Mesenchymal stem cell (in vitro differentiated cells and primary cell): ENCODE measurements at regions not wholly inside any gene's neighbourhood (a gene's known extent, or its start where the extent isn't known, plus 50 kb on each side); places are given as distances from the start of the nearest gene placed in this dataset.

ENCODE experiments used
- DNase-seq: peaks from one replicate; pipeline ENCODE4 v3.0.0-alpha.2; 2013
- H2AFZ ChIP-seq: one replicate; pipeline ENCODE4 v1.6.1; 2013; ENCODE audit warnings: low read depth, mild to moderate bottlenecking, control low read depth, inconsistent platforms, low read length, moderate library complexity
- H2AK5ac ChIP-seq: 2 replicates; pipeline ENCODE4 v1.6.1; 2013; ENCODE audit warnings: low read length, moderate library complexity, mild to moderate bottlenecking, inconsistent platforms; ENCODE audit not compliant: severe bottlenecking
- H2BK120ac ChIP-seq: one replicate; pipeline ENCODE4 v1.6.1; 2013; ENCODE audit warnings: low read depth, mild to moderate bottlenecking, inconsistent platforms, low read length, moderate library complexity
- H2BK12ac ChIP-seq, 2 experiments: one replicate each; pipeline ENCODE4 v1.6.1; 2013; ENCODE audit warnings: inconsistent platforms in 2 of 2, low read length in 2 of 2, mild to moderate bottlenecking in 2 of 2, moderate library complexity in 2 of 2, control low read depth in 1 of 2
- H2BK15ac ChIP-seq: one replicate; pipeline ENCODE4 v1.6.1; 2013; ENCODE audit warnings: mild to moderate bottlenecking, low read depth, inconsistent platforms; ENCODE audit not compliant: poor library complexity, severe bottlenecking
- H2BK5ac ChIP-seq: 2 replicates; pipeline ENCODE4 v1.6.1; 2013; ENCODE audit warnings: low read depth, mild to moderate bottlenecking, low read length, control low read depth, inconsistent platforms; ENCODE audit not compliant: poor library complexity, severe bottlenecking
- H3K14ac ChIP-seq, 2 experiments: one replicate each; pipeline ENCODE4 v1.6.1; 2013; ENCODE audit warnings: inconsistent platforms in 2 of 2, low read length in 2 of 2, control low read depth in 1 of 2, mild to moderate bottlenecking in 1 of 2, moderate library complexity in 1 of 2
- H3K18ac ChIP-seq, 2 experiments: one replicate each; pipeline ENCODE4 v1.6.1; 2013; ENCODE audit warnings: inconsistent platforms in 2 of 2, low read length in 2 of 2, control low read depth in 1 of 2, low read depth in 1 of 2, mild to moderate bottlenecking in 1 of 2
- H3K23ac ChIP-seq, 2 experiments: one replicate each; pipeline ENCODE4 v1.6.1; 2013; ENCODE audit warnings: inconsistent platforms in 2 of 2, low read length in 2 of 2, mild to moderate bottlenecking in 2 of 2, moderate library complexity in 2 of 2, control low read depth in 1 of 2
- H3K27ac ChIP-seq: 2 replicates; pipeline ENCODE4 v1.5.1; 2013; ENCODE audit warnings: mild to moderate bottlenecking, moderate library complexity, low read length, control low read depth, inconsistent platforms; ENCODE audit not compliant: poor library complexity, severe bottlenecking
- H3K27me3 ChIP-seq, 2 experiments: 2 replicates each; pipeline versions ENCODE4 v1.6.1 to v1.7.0; 2013; ENCODE audit warnings: low read length in 2 of 2, mild to moderate bottlenecking in 2 of 2, moderate library complexity in 2 of 2, control low read depth in 1 of 2, inconsistent platforms in 1 of 2; ENCODE audit not compliant: control insufficient read depth in 1 of 2, insufficient read depth in 1 of 2
- H3K36me3 ChIP-seq, 2 experiments: 2 replicates each; pipeline versions ENCODE4 v1.6.1 to v1.7.0; 2013; ENCODE audit warnings: low read length in 2 of 2, control low read depth in 1 of 2, inconsistent platforms in 1 of 2, low read depth in 1 of 2, mild to moderate bottlenecking in 1 of 2; ENCODE audit not compliant: insufficient read depth in 2 of 2, control insufficient read depth in 1 of 2
- H3K4ac ChIP-seq, 2 experiments: one replicate each; pipeline ENCODE4 v1.6.1; 2013; ENCODE audit warnings: inconsistent platforms in 2 of 2, low read length in 2 of 2, mild to moderate bottlenecking in 2 of 2, moderate library complexity in 2 of 2, control low read depth in 1 of 2, low read depth in 1 of 2
- H3K4me1 ChIP-seq: 2 replicates; pipeline ENCODE4 v1.6.1; 2013; ENCODE audit warnings: low read depth, low read length, control low read depth; ENCODE audit not compliant: control insufficient read depth, insufficient read depth
- H3K4me2 ChIP-seq: 2 replicates; pipeline ENCODE4 v1.6.1; 2013; ENCODE audit warnings: low read length, mild to moderate bottlenecking, inconsistent platforms; ENCODE audit not compliant: poor library complexity, severe bottlenecking
- H3K4me3 ChIP-seq, 2 experiments: 2 replicates each; pipeline versions ENCODE4 v1.5.1 to v1.7.0; 2013; ENCODE audit warnings: low read length in 2 of 2, mild to moderate bottlenecking in 2 of 2, control low read depth in 1 of 2, low read depth in 1 of 2; ENCODE audit not compliant: insufficient read depth in 1 of 2
- H3K79me1 ChIP-seq: replicated peaks from 2 replicates; pipeline ENCODE4 v1.6.1; 2013; ENCODE audit warnings: mild to moderate bottlenecking, control low read depth, low read length, inconsistent platforms; ENCODE audit not compliant: poor library complexity, severe bottlenecking
- H3K9ac ChIP-seq: 2 replicates; pipeline ENCODE4 v1.7.0; 2013; ENCODE audit warnings: mild to moderate bottlenecking, low read length, moderate library complexity
- H3K9me3 ChIP-seq: 2 replicates; pipeline ENCODE4 v1.7.0; 2013; ENCODE audit warnings: mild to moderate bottlenecking, low read length; ENCODE audit not compliant: control insufficient read depth
- H4K8ac ChIP-seq: one replicate; pipeline ENCODE4 v1.6.1; 2013; ENCODE audit warnings: inconsistent platforms, mild to moderate bottlenecking, low read length, moderate library complexity
- H4K91ac ChIP-seq: one replicate; pipeline ENCODE4 v1.6.1; 2013; ENCODE audit warnings: mild to moderate bottlenecking, low read length, inconsistent platforms
- WGBS: methylation state at CpG from one replicate; pipeline ENCODE4 v1.1.7; 2013; ENCODE audit warnings: mixed read lengths; 5-methylcytosine and 5-hydroxymethylcytosine counted together

GRCh38 chr3:80519436-80519835 lies 751.6 kb upstream of the ROBO1 start:
- Histone ChIP-seq H3K14ac (no peak overlapping the region), H3K18ac (no peak overlapping the region), H3K4me2 (no peak overlapping the region), H3K27me3 (no peaks in the 10 kb centered on the region), H3K4me1 (no peaks in the 10 kb centered on the region), H3K27ac (no peak overlapping the region), H3K4me3 (no peak overlapping the region), H4K91ac (no peak overlapping the region), H2BK12ac (no peak overlapping the region), H2BK15ac (no peak overlapping the region), H3K9ac (no peak overlapping the region), H3K79me1 (no peaks in the 10 kb centered on the region), H3K36me3 (no peaks in the 10 kb centered on the region), H2BK120ac (no peak overlapping the region), H2BK5ac (no peak overlapping the region), H3K23ac (no peak overlapping the region), H3K9me3 (no peaks in the 10 kb centered on the region), H2AFZ (no peak overlapping the region), H4K8ac (no peak overlapping the region), H3K4ac (no peak overlapping the region), H2AK5ac (no peak overlapping the region)
- DNase-seq, result no peak
- no CpG with 5 or more reads among the region's 5 CpGs for WGBS

DNA sequence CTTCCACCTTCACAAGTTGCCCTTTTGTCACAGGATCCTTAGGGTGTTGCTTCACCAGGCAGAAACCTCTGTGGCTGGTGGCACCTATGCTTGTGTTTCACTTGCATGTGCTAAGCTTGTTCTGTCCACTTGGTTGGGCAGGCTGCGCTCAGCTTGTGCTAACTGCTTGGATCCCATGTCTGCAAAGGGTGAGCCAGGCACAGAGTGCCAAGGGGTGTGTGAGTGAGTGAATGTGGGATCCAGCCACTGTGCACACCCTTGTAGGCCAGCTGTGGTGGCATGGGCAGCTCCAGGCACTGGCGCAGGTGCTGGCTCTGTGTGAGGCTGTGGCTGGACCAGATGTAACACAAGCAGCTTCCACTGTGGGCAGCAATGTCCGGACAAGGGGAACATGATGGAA lies 728.7 kb upstream of the ROBO1 start:
- H3K79me1 ChIP-seq, result no peaks in the 10 kb centered on the region
- no peak overlapping the region for H3K9ac ChIP-seq
- H4K91ac ChIP-seq, result no peak overlapping the region
- H3K18ac ChIP-seq, result no peak overlapping the region
- H3K36me3 ChIP-seq, result no peaks in the 10 kb centered on the region
- no peak overlapping the region for H2BK15ac ChIP-seq
- H3K14ac ChIP-seq, result no peak overlapping the region
- no peak for DNase-seq
- no peak overlapping the region for H3K27ac ChIP-seq
- no peak overlapping the region for H2AFZ ChIP-seq
- H2BK5ac ChIP-seq, result no peak overlapping the region
- no peak overlapping the region for H2AK5ac ChIP-seq
- WGBS, result 89% methylated on average over 3 of the region's 3 CpGs
- no peaks in the 10 kb centered on the region for H3K27me3 ChIP-seq
- peaks cover 2% of the 10 kb centered on the region for H3K9me3 ChIP-seq
- no peak overlapping the region for H3K4me2 ChIP-seq
- no peak overlapping the region for H3K23ac ChIP-seq
- no peak overlapping the region for H2BK12ac ChIP-seq
- no peaks in the 10 kb centered on the region for H3K4me1 ChIP-seq
- no peak overlapping the region for H3K4ac ChIP-seq
- H3K4me3 ChIP-seq, result no peak overlapping the region
- no peak overlapping the region for H2BK120ac ChIP-seq
- H4K8ac ChIP-seq, result no peak overlapping the region

DNA sequence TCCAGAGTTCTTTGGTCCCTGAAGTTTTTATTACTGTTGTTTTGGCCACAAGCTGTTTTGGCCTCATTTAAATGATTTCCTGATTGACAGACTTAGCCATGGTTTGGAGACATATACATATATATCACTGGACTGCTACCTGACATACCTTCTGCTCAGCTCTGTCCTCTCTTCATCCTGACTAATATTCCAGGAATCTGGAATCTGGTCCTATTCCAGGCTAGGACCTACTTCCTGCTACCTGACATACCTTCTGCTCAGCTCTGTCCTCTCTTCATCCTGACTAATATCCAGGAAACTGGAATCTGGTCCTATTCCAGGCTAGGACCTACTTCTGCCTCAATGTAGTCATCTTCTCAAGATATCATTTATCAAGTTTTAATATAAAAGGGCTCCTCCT lies 724.4 kb upstream of the ROBO1 start:
- DNase-seq, result no peak
- H3K9me3 ChIP-seq, result no peaks in the 10 kb centered on the region
- H2BK5ac ChIP-seq, result no peak overlapping the region
- H3K23ac ChIP-seq, result no peak overlapping the region
- no peak overlapping the region for H2BK12ac ChIP-seq
- H2AK5ac ChIP-seq, result no peak overlapping the region
- no peak overlapping the region for H3K4ac ChIP-seq
- no peak overlapping the region for H3K18ac ChIP-seq
- H3K4me3 ChIP-seq, result no peak overlapping the region
- H3K27me3 ChIP-seq, result no peaks in the 10 kb centered on the region
- H2BK15ac ChIP-seq, result no peak overlapping the region
- H4K91ac ChIP-seq, result no peak overlapping the region
- no peak overlapping the region for H3K14ac ChIP-seq
- no peak overlapping the region for H2BK120ac ChIP-seq
- no peak overlapping the region for H4K8ac ChIP-seq
- H3K9ac ChIP-seq, result no peak overlapping the region
- no peaks in the 10 kb centered on the region for H3K79me1 ChIP-seq
- no peak overlapping the region for H3K4me2 ChIP-seq
- H3K27ac ChIP-seq, result no peak overlapping the region
- H3K36me3 ChIP-seq, result no peaks in the 10 kb centered on the region
- no peaks in the 10 kb centered on the region for H3K4me1 ChIP-seq
- no peak overlapping the region for H2AFZ ChIP-seq

DNA sequence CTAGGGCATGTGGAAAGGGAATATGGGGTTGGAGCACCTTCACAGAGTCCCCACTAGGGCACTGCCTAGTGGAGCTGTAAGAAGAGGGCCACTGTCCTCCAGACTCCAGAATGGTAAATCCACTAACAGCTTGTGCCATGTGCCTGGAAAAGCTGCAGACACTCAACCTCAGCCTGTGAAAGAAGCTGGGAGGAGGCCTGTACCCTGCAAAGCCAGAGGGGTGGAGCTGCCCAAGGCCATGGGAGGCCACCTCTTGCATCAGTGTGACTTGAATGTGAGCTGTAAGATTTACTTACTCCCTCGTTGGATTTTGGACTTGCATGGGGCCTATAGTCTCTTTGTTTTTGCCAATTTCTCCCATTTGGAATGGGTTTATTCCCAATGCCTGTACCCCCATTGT lies 705.2 kb upstream of the ROBO1 start:
- Histone ChIP-seq H4K8ac (no peak overlapping the region), H3K9me3 (no peaks in the 10 kb centered on the region), H2BK120ac (no peak overlapping the region), H2AK5ac (no peak overlapping the region), H3K79me1 (no peaks in the 10 kb centered on the region), H2AFZ (no peak overlapping the region), H2BK15ac (no peak overlapping the region), H3K4me3 (no peak overlapping the region), H3K4me1 (no peaks in the 10 kb centered on the region), H3K18ac (no peak overlapping the region), H3K23ac (no peak overlapping the region), H3K4me2 (no peak overlapping the region), H3K4ac (no peak overlapping the region), H2BK5ac (no peak overlapping the region), H2BK12ac (no peak overlapping the region), H4K91ac (no peak overlapping the region), H3K27me3 (no peaks in the 10 kb centered on the region), H3K36me3 (no peaks in the 10 kb centered on the region), H3K14ac (no peak overlapping the region), H3K9ac (no peak overlapping the region), H3K27ac (no peak overlapping the region)
- 40% methylated on average over 1 of the region's 1 CpG for WGBS
- no peak for DNase-seq
